ENCODE measurements at regions not wholly inside any gene's neighbourhood (a gene's known extent, or its start where the extent isn't known, plus 50 kb on each side); places are given as distances from the start of the nearest gene placed in this dataset.

GRCh38 chr18:45276878-45277277, 338.4 kb upstream of the SLC14A2 start:
- TF ChIP-seq EP300 (IDR thresholded peaks at IDR 0.05) (no peak), CTCF (IDR thresholded peaks at IDR 0.05) (no peak)
